ENCODE measurements at regions not wholly inside any gene's neighbourhood (a gene's known extent, or its start where the extent isn't known, plus 50 kb on each side); places are given as distances from the start of the nearest gene placed in this dataset.

DNA sequence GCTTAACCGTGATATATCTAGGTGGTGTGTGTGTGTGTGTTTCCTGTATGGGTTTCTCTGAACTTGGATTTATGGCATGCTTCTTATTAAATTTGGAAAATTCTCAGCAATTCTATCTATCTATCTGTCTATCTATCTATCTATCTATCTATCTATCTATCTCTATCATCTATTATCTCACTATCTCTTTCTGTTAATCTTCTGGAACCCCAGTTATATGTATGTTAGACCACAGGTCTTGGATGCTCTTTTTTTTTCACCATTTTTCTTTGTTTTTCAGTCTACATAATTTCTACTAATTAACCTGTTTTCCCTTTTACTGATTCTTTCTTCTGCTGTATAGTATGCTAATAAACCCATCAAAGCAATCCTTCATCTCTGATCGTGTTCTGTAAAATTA lies 538.0 kb downstream of the PTPRU start:
- Mint-ChIP-seq H3K36me3 (ENCODE audit: low read depth) (peaks cover 3% of the 10 kb centered on the region), H3K27me3 (ENCODE audit: low read depth) (peaks cover 6% of the 10 kb centered on the region), H3K4me3 (no peak overlapping the region), H3K9me3 (peaks cover 12% of the 10 kb centered on the region), H3K4me1 (no peaks in the 10 kb centered on the region), H3K27ac (no peak overlapping the region)
- TF ChIP-seq CTCF (IDR thresholded peaks at IDR 0.05; ENCODE audit: unreplicated experiment in 3 of 3), result no peak

- Mint-ChIP-seq H3K27ac (no peak overlapping the region), H3K4me1 (no peaks in the 10 kb centered on the region), H3K4me3 (no peak overlapping the region), H3K9me3 (peaks cover 12% of the 10 kb centered on the region), H3K36me3 (ENCODE audit: low read depth) (peaks cover 3% of the 10 kb centered on the region), H3K27me3 (ENCODE audit: low read depth) (peaks cover 4% of the 10 kb centered on the region)
- no peak for TF ChIP-seq CTCF (IDR thresholded peaks at IDR 0.05; ENCODE audit: unreplicated experiment in 3 of 3)
Observed at GRCh38 chr1:29772584-29773100, 536.3 kb downstream of the PTPRU start.

DNA sequence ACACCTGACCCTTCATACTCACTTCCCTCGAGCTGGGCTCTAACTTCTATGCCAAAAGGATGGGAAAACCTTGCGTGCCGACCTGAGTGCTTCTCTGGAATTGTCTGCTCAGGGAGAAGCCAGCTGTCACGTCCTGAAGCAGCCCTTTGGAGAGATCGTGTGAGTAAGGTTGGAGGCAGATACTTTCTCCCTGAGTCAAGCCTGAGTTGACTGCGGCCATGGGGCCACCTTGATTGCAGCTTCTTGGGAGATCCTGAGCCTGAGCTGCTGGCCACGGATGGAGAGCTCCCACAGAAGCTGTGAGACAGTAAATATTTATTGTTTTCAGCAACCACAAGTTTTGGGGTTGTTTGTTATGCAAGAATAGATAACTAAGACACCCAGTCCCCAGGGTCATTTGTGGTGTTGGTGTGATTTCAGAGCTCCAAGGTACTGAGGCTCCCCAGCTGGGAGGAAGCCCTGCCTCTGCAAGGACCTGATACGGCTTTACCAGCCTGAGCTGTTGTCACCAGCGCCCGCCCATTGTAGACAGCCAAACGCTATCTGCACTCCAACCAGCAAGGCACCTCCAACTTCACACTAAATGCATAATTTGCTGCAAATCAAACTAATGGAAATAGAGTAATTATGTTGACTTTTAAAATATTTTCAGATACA lies 531.6 kb downstream of the PTPRU start:
- Mint-ChIP-seq H3K4me3 (no peak overlapping the region), H3K9me3 (no peaks in the 10 kb centered on the region), H3K36me3 (ENCODE audit: low read depth) (no peaks in the 10 kb centered on the region), H3K27ac (no peak overlapping the region), H3K27me3 (ENCODE audit: low read depth) (peaks cover 17% of the 10 kb centered on the region), H3K4me1 (no peaks in the 10 kb centered on the region)
- TF ChIP-seq CTCF (IDR thresholded peaks at IDR 0.05; ENCODE audit: unreplicated experiment in 3 of 3), result no peak

DNA sequence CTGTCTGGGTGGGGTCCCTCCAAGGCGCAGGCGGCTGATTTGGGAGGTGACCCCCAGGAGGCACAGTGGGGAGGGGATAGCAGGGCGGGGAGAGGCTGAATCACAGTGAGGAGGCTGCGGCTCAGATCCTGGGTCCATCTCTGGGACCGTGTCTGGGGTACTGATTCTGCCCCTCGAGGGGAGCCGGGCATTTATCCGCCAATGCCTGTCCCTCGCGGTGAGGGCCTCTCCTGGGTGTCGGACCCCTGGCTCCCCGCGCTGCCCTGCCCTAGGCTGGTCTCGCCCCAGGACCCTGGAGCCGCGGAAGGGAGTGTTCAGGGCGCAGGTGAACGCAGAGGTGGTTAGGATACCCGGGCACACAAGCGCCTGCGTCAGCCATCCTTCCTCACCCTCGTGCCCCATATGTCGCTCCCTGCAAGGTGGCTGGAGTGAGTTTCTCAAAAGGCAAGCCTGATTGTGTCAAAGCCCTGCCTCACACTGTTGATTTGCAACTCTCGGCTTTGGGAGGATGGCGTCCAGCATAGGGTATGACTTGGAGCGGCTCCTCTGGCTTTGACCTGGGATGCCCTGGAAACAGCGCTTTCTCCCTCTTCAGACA lies 530.9 kb downstream of the PTPRU start:
- H3K4me1 Mint-ChIP-seq, result no peaks in the 10 kb centered on the region
- H3K36me3 Mint-ChIP-seq (ENCODE audit: low read depth), result no peaks in the 10 kb centered on the region

GRCh38 chr1:29762635-29763034 lies 526.3 kb downstream of the PTPRU start:
- no peak overlapping the region for H3K27ac Mint-ChIP-seq
- no peak for TF ChIP-seq CTCF (IDR thresholded peaks at IDR 0.05; ENCODE audit: unreplicated experiment in 3 of 3)
- peaks cover 42% of the 10 kb centered on the region for H3K27me3 Mint-ChIP-seq (ENCODE audit: low read depth)
- H3K4me1 Mint-ChIP-seq, result no peaks in the 10 kb centered on the region
- no peaks in the 10 kb centered on the region for H3K9me3 Mint-ChIP-seq
- no peaks in the 10 kb centered on the region for H3K36me3 Mint-ChIP-seq (ENCODE audit: low read depth)
- no peak overlapping the region for H3K4me3 Mint-ChIP-seq

More for the DNA sequence above, 530.9 kb downstream of the PTPRU start:
- no peak overlapping the region for H3K27ac Mint-ChIP-seq
- no peak overlapping the region for H3K4me3 Mint-ChIP-seq
- H3K27me3 Mint-ChIP-seq (ENCODE audit: low read depth), result peaks cover 19% of the 10 kb centered on the region
- no peaks in the 10 kb centered on the region for H3K9me3 Mint-ChIP-seq
- no peak for TF ChIP-seq CTCF (IDR thresholded peaks at IDR 0.05; ENCODE audit: unreplicated experiment in 3 of 3)
